GM12864 (cell line): ENCODE measurements at regions not wholly inside any gene's neighbourhood (a gene's known extent, or its start where the extent isn't known, plus 50 kb on each side); places are given as distances from the start of the nearest gene placed in this dataset.
"Not testable (repeated sequence)": the region's sequence is repeated elsewhere in the genome, so short reads cannot be mapped to it uniquely, and the experiment has no call there.

Experiments used
- DNase-seq: peaks from one replicate; pipeline ENCODE4 v3.0.0-alpha.2; 2011; ENCODE audit warnings: low read depth
- H3K4me3 ChIP-seq: 2 replicates; pipeline ENCODE4 v1.5.1; 2011; ENCODE audit warnings: mild to moderate bottlenecking, low read depth, low read length, control low read depth
- TF ChIP-seq, protein P1 (sequence below): IDR thresholded peaks from 2 replicates; pipeline ENCODE4 v1.5.1; 2011; ENCODE audit warnings: low read depth, mild to moderate bottlenecking, moderate library complexity, low read length, control low read depth, inconsistent platforms; ENCODE audit errors: missing control alignments

DNA sequence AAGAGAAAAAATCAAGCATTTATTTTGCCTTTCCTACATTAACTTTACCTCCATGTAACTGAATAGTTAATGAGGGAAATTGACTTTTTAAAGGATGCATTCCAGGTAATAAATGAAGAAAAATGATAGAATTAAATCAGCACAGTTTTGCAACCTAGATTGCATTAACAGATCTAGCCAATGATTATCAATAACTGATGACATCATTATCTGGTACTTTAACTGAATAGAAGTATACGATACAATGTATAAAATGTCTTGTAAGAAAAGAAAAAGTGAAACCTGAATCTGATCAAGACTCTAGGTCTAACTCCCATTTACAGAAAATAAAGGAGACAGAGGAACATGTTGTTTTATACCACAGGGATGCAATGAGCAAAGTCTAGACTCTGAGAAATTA is 126.0 kb upstream of the XPO1 start:
- TF ChIP-seq, protein P1, sequence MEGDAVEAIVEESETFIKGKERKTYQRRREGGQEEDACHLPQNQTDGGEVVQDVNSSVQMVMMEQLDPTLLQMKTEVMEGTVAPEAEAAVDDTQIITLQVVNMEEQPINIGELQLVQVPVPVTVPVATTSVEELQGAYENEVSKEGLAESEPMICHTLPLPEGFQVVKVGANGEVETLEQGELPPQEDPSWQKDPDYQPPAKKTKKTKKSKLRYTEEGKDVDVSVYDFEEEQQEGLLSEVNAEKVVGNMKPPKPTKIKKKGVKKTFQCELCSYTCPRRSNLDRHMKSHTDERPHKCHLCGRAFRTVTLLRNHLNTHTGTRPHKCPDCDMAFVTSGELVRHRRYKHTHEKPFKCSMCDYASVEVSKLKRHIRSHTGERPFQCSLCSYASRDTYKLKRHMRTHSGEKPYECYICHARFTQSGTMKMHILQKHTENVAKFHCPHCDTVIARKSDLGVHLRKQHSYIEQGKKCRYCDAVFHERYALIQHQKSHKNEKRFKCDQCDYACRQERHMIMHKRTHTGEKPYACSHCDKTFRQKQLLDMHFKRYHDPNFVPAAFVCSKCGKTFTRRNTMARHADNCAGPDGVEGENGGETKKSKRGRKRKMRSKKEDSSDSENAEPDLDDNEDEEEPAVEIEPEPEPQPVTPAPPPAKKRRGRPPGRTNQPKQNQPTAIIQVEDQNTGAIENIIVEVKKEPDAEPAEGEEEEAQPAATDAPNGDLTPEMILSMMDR = no peak
- DNase-seq = no peak

DNA sequence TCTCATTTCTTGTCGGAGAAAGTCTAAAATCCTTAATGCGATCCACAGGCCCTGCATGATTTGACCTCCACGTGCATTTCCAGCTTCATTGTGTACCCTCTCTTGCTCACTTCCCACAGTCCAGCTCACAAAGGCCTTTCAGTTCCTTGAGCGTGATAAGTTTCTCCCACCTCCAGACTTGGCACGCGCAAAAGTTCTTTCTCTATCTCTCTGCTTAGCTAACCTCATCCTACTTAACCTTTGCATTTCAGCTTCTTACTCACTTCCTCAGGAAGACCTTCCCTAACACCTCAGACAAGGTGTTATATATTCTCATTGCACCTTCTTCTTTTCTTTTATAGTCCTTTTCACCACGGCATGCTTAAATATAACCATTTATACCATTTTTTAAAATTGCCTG is 124.8 kb upstream of the XPO1 start:
- no peak overlapping the region for H3K4me3 ChIP-seq
- TF ChIP-seq, protein P1 = no peak
- DNase-seq = no peak

More for the DNA sequence above, 126.0 kb upstream of the XPO1 start:
- no peak overlapping the region for H3K4me3 ChIP-seq

DNA sequence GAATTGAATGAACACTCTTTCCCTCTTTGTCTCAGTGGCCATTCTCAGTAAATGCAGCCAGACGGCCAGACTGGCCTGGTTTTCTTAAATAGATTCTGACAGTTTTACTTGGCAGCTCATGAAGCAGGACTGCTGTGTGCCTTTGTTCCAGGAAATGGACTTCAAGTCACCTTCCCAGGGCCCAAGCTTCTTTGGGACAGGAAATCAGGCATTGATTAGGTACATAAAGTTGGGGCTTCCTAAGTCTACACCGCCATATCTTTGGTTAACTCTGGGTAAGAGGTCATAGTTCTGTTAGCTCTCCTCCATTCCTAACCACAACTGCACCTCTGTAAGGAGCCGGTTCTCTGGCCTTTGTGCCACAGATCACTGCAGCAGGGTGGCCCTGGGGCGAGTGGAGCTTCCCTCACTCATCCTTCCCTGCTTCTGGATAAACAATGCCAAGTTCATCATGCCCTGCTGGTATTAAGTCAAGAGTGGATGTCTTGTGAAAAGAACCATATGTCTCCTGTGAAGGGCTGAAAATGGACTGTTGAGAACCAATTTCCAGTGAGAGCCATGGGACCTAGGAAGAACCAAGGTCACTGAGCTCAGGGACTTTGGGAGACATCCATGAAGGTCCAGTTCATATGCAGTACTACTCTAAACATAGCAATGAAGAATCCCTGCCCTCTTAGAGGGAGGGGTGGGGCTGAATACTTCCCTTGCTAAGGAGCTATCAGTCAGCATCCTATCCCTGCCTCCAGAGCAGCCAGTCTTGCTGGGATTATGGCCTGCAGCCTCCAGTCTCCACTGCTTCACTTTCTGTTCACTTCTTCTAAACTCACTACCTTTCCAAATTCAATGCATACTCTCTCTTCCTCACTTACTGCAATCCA is 122.6 kb upstream of the XPO1 start:
- TF ChIP-seq, protein P1 = no peak
- DNase-seq = no peak
- no peak overlapping the region for H3K4me3 ChIP-seq

DNA sequence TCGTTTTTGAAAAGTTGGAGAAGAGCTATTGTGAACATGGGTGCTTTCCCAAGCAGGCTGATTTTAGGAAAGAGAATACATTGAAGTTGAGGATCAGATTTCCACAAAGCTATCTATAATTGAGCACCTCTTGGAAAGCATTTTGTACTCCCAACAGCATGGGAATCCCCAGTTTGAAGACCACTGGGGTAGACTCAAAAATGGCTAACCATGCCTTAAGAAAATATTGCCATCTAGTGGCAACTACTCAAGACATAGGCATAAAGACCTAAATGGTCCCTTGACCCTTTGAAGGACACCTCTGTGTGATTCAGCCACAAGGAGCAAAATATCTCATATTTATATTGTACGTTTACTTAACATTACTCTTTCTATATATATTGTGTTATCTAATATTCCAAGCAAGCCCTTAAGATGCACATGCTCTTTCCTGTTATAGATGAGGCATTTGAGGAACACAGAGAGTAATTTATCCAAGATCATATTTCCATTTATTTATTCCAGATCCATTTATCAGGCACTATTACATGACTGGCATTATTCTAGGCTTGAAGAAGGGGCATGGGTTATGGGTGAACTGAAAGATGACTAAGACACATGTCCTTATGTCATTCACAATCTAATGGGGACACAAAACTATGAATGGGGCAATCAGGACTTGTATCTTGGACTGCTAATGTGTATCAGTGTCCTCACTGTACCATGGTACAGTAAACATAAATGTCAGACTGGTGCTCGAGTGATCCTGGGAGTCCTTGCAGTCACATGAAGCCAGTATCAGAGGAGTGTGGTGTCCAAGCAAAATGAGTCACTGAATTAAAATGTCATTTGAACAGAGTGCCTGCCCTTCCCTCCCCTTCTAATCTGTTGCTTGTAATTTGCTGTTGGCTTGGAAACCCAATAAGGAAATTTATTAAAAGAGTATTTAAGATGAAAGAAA is 121.0 kb upstream of the XPO1 start:
- TF ChIP-seq, protein P1 = peak; percentile 58
- DNase-seq = peak; percentile 16

DNA sequence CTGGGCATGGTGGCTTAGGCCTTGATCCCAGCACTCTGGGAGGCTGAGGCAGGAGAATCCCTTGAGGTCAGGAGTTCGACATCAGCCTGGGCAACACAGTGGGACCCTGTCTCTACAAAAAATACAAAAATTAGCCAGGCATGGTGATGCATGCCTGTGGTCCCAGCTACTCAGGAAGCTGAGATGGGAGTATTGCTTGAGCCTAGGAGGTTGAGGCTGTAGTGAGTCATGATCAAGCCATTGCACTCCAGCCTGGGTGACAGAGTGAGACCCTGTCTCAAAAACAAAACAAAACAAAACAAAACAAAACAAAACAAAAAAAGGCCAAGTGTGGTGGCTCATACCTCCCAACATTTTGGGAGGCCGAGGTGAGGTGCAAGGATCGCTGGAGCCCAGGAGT is 111.8 kb upstream of the XPO1 start:
- DNase-seq, H3K4me3 ChIP-seq: not testable (repeated sequence)

More for the DNA sequence above, 121.0 kb upstream of the XPO1 start:
- H3K4me3 ChIP-seq = no peak overlapping the region

DNA sequence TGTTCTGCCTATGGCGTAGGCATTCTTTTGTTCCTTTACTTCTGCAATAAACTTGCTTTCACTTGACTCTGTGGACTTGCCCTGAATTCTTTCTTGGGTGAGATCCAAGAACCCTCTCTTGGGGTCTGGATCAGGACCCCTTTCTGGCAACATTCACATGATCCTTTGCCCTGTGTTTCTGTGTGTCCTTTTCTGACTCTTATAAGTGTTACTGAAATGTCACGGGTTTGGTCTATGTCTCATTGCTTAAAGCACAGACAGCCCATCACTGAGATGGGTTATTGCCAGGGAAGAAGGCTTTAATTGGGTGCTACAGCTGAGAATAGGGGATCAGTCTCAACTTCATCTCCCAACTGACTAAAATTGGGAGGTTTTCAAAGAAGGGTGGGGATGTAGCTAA is 110.9 kb upstream of the XPO1 start:
- TF ChIP-seq, protein P1 = no peak
- H3K4me3 ChIP-seq = no peak overlapping the region
- no peak for DNase-seq

DNA sequence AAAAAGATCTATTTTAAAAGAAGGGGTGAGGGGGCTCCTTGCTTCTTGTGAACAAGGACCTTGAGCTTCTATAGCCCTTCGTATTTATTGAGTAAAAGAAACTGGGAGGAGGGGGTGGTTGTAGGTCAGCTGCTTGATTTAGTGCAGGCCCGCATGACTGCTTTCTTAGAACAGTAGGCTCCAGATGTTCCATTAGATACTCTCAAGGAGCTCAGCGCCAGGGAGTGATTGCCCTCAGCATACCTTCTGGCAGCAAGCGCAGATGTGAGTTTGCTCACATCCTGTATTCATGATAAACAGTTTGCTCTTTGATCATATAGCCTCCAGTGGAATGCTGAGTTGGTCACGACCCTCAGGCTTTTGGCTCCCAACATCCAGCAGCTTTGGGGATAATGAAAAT is 108.9 kb upstream of the XPO1 start:
- H3K4me3 ChIP-seq = no peak overlapping the region
- TF ChIP-seq, protein P1 = no peak
- DNase-seq = no peak
